ENCODE measurements at regions not wholly inside any gene's neighbourhood (a gene's known extent, or its start where the extent isn't known, plus 50 kb on each side); places are given as distances from the start of the nearest gene placed in this dataset.

GRCh38 chr1:83086986-83087512 is 911.9 kb downstream of the TTLL7 start:
- no peaks in the 10 kb centered on the region for H3K36me3 ChIP-seq
- intact Hi-C loops (cut with DNase I; ENCODE audit: low total_unique reads) = no loop called here
- H3K4me3 ChIP-seq = no peak overlapping the region
- no peak for DNase-seq (ENCODE audit: low spot score in 2 of 2)
- no peak overlapping the region for H3K27ac ChIP-seq
- H3K9me3 ChIP-seq = no peaks in the 10 kb centered on the region
- H3K4me1 ChIP-seq = no peaks in the 10 kb centered on the region
- H3K27me3 ChIP-seq = no peaks in the 10 kb centered on the region
- TF ChIP-seq POLR2AphosphoS5 (IDR thresholded peaks at IDR 0.05) = no peak
- no peak for TF ChIP-seq POLR2A (IDR thresholded peaks at IDR 0.05)
- no peak for TF ChIP-seq CTCF (IDR thresholded peaks at IDR 0.05)

GRCh38 chr1:83086346-83086745 is 912.6 kb downstream of the TTLL7 start:
- no peaks in the 10 kb centered on the region for H3K27me3 ChIP-seq
- no peak overlapping the region for H3K27ac ChIP-seq
- no peaks in the 10 kb centered on the region for H3K4me1 ChIP-seq
- no peak for DNase-seq (ENCODE audit: low spot score in 2 of 2)
- no peak for TF ChIP-seq POLR2A (IDR thresholded peaks at IDR 0.05)
- TF ChIP-seq POLR2AphosphoS5 (IDR thresholded peaks at IDR 0.05) = no peak
- no peak for TF ChIP-seq CTCF (IDR thresholded peaks at IDR 0.05)
- H3K36me3 ChIP-seq = no peaks in the 10 kb centered on the region
- H3K9me3 ChIP-seq = no peaks in the 10 kb centered on the region
- intact Hi-C loops (cut with DNase I; ENCODE audit: low total_unique reads) = no loop called here
- no peak overlapping the region for H3K4me3 ChIP-seq

- TF ChIP-seq CTCF (IDR thresholded peaks at IDR 0.05) (no peak), POLR2AphosphoS5 (IDR thresholded peaks at IDR 0.05) (no peak), POLR2A (IDR thresholded peaks at IDR 0.05) (no peak)
- no peak for DNase-seq (ENCODE audit: low spot score in 2 of 2)
- intact Hi-C loops (cut with DNase I; ENCODE audit: low total_unique reads) = no loop called here
- H3K9me3 ChIP-seq = no peaks in the 10 kb centered on the region
- no peaks in the 10 kb centered on the region for H3K4me1 ChIP-seq
- H3K27me3 ChIP-seq = no peaks in the 10 kb centered on the region
- no peak overlapping the region for H3K4me3 ChIP-seq
- H3K36me3 ChIP-seq = no peaks in the 10 kb centered on the region
- no peak overlapping the region for H3K27ac ChIP-seq
Measured at GRCh38 chr1:83083589-83084224, 915.2 kb downstream of the TTLL7 start.

- Histone ChIP-seq H3K27ac (no peak overlapping the region), H3K27me3 (no peaks in the 10 kb centered on the region), H3K36me3 (no peaks in the 10 kb centered on the region), H3K9me3 (no peaks in the 10 kb centered on the region), H3K4me1 (no peaks in the 10 kb centered on the region), H3K4me3 (no peak overlapping the region)
- DNase-seq (ENCODE audit: low spot score in 2 of 2) = no peak
- intact Hi-C loops (cut with DNase I; ENCODE audit: low total_unique reads) = no loop called here
- TF ChIP-seq CTCF (IDR thresholded peaks at IDR 0.05) = no peak
- TF ChIP-seq POLR2A (IDR thresholded peaks at IDR 0.05) = no peak
- no peak for TF ChIP-seq POLR2AphosphoS5 (IDR thresholded peaks at IDR 0.05)
Measured at GRCh38 chr1:83077411-83077810, 921.5 kb downstream of the TTLL7 start.

GRCh38 chr1:83075107-83075506 is 923.8 kb downstream of the TTLL7 start:
- no peak for TF ChIP-seq CTCF (IDR thresholded peaks at IDR 0.05)
- TF ChIP-seq POLR2A (IDR thresholded peaks at IDR 0.05) = no peak
- TF ChIP-seq POLR2AphosphoS5 (IDR thresholded peaks at IDR 0.05) = no peak
- no peak for DNase-seq (ENCODE audit: low spot score in 2 of 2)
- H3K4me3 ChIP-seq = no peak overlapping the region

More at GRCh38 chr1:83075107-83075506, 923.8 kb downstream of the TTLL7 start:
- no peaks in the 10 kb centered on the region for H3K9me3 ChIP-seq
- intact Hi-C loops (cut with DNase I; ENCODE audit: low total_unique reads) = no loop called here
- H3K4me1 ChIP-seq = no peaks in the 10 kb centered on the region
- H3K27ac ChIP-seq = no peak overlapping the region
- no peaks in the 10 kb centered on the region for H3K27me3 ChIP-seq
- no peaks in the 10 kb centered on the region for H3K36me3 ChIP-seq
